CD14-positive monocyte (primary cell): ENCODE measurements at regions not wholly inside any gene's neighbourhood (a gene's known extent, or its start where the extent isn't known, plus 50 kb on each side); places are given as distances from the start of the nearest gene placed in this dataset.

Experiments
- DNase-seq, 3 donors: peaks; one replicate each; pipeline ENCODE4 v3.0.0-alpha.2; 2011 to 2022
- H2AFZ ChIP-seq: 2 replicates; pipeline ENCODE4 v1.6.0; 2012; ENCODE audit warnings: mild to moderate bottlenecking, low read depth, low read length, inconsistent platforms; ENCODE audit not compliant: insufficient read depth, poor library complexity, severe bottlenecking
- H3K27ac ChIP-seq, 2 donors: 1 replicate in 1 of 2; 2 replicates in 1 of 2; pipeline ENCODE4 v1.5.1; 2012 to 2013; ENCODE audit warnings: low read length in 2 of 2, control low read depth in 1 of 2, inconsistent platforms in 1 of 2, low read depth in 1 of 2, mild to moderate bottlenecking in 1 of 2
- H3K27me3 ChIP-seq, 2 donors: one replicate each; pipeline versions ENCODE4 v1.6.0 to v1.6.1; 2011 to 2013; ENCODE audit warnings: low read length in 2 of 2; ENCODE audit not compliant: control insufficient read depth in 2 of 2, insufficient read depth in 2 of 2
- H3K36me3 ChIP-seq, 2 donors: replicated peaks in 1 of 2; 1 replicate in 1 of 2; 2 replicates in 1 of 2; pipeline versions ENCODE4 v1.5.1 to v1.6.1; 2012 to 2013; ENCODE audit warnings: low read length in 2 of 2, control low read depth in 1 of 2, inconsistent platforms in 1 of 2, mild to moderate bottlenecking in 1 of 2; ENCODE audit not compliant: insufficient read depth in 2 of 2, control insufficient read depth in 1 of 2
- H3K4me1 ChIP-seq, 2 donors: 1 replicate in 1 of 2; 2 replicates in 1 of 2; pipeline versions ENCODE4 v1.5.1 to v1.6.1; 2012 to 2013; ENCODE audit warnings: low read length in 2 of 2, control low read depth in 1 of 2, inconsistent platforms in 1 of 2, mild to moderate bottlenecking in 1 of 2, moderate library complexity in 1 of 2; ENCODE audit not compliant: insufficient read depth in 2 of 2, control insufficient read depth in 1 of 2
- H3K4me2 ChIP-seq: replicated peaks from 2 replicates; pipeline ENCODE3; 2012; ENCODE audit warnings: low read length, moderate library complexity, mild to moderate bottlenecking; ENCODE audit not compliant: poor library complexity, severe bottlenecking; ENCODE audit errors: extremely low read depth
- H3K4me3 ChIP-seq, 3 experiments: fragments of 200-600 bp in 1 of 3; sonication (generic) in 1 of 3; replicated peaks in 1 of 3; 1 replicate in 2 of 3; 2 replicates in 1 of 3; pipeline ENCODE4 v1.5.1; 2011 to 2013; ENCODE audit warnings: low read length in 3 of 3, mild to moderate bottlenecking in 3 of 3, control low read depth in 2 of 3, low read depth in 2 of 3, inconsistent platforms in 1 of 3, moderate library complexity in 1 of 3
- H3K79me2 ChIP-seq: 2 replicates; pipeline ENCODE4 v1.6.0; 2012; ENCODE audit warnings: mild to moderate bottlenecking, control low read depth, inconsistent platforms, low read length, moderate library complexity; ENCODE audit not compliant: insufficient read depth
- H3K9ac ChIP-seq: 2 replicates; pipeline ENCODE4 v1.6.0; 2017; ENCODE audit warnings: low read length, mild to moderate bottlenecking; ENCODE audit not compliant: insufficient read depth, poor library complexity, severe bottlenecking
- H3K9me3 ChIP-seq, 2 donors: replicated peaks in 1 of 2; 1 replicate in 1 of 2; 2 replicates in 1 of 2; pipeline versions ENCODE4 v1.5.1 to v1.6.1; 2012 to 2013; ENCODE audit warnings: low read length in 2 of 2, control low read depth in 1 of 2; ENCODE audit not compliant: control insufficient read depth in 1 of 2, insufficient read depth in 1 of 2
- H4K20me1 ChIP-seq: 2 replicates; pipeline ENCODE4 v1.6.0; 2012; ENCODE audit warnings: mild to moderate bottlenecking, low read length, control low read depth, moderate library complexity; ENCODE audit not compliant: insufficient read depth
- H3K27ac Mint-ChIP-seq, 7 donors: one replicate each; pipeline ENCODE4 v1.8.0; 2020; ENCODE audit warnings: mild to moderate bottlenecking in 7 of 7, mixed read lengths in 7 of 7, moderate library complexity in 6 of 7, inconsistent platforms in 2 of 7
- H3K27me3 Mint-ChIP-seq, 3 donors: one replicate each; pipeline ENCODE4 v1.8.0; 2021 to 2022; ENCODE audit warnings: low read depth in 3 of 3, mild to moderate bottlenecking in 3 of 3, mixed read lengths in 3 of 3, moderate library complexity in 3 of 3, inconsistent platforms in 1 of 3
- H3K36me3 Mint-ChIP-seq, 2 donors: one replicate each; pipeline ENCODE4 v1.8.0; 2020; ENCODE audit warnings: mixed read lengths in 2 of 2, inconsistent platforms in 1 of 2, mild to moderate bottlenecking in 1 of 2
- H3K4me1 Mint-ChIP-seq: one replicate; pipeline ENCODE4 v1.8.0; 2020; ENCODE audit warnings: mild to moderate bottlenecking, mixed read lengths
- H3K4me3 Mint-ChIP-seq, 2 donors: one replicate each; pipeline ENCODE4 v1.8.0; 2020; ENCODE audit warnings: mild to moderate bottlenecking in 2 of 2, mixed read lengths in 2 of 2, moderate library complexity in 1 of 2
- H3K9me3 Mint-ChIP-seq, 7 donors: one replicate each; pipeline ENCODE4 v1.8.0; 2020 to 2022; ENCODE audit warnings: mixed read lengths in 7 of 7, mild to moderate bottlenecking in 6 of 7, moderate library complexity in 6 of 7, inconsistent platforms in 2 of 7
- CTCF ChIP-seq: fragments of 200-600 bp; IDR thresholded peaks from one replicate; pipeline ENCODE4 v1.8.0; 2022; ENCODE audit warnings: antibody characterized with exemption, mild to moderate bottlenecking
- WGBS: methylation state at CpG from one replicate; pipeline ENCODE4 v1.1.5; 2013; ENCODE audit warnings: missing lambda C conversion rate; ENCODE audit not compliant: insufficient coverage; 5-methylcytosine and 5-hydroxymethylcytosine counted together
- intact Hi-C, 2 donors: fragments of 100-400 bp; cut with micrococcal nuclease; formaldehyde crosslinking; loops; one replicate each; pipeline versions ENCODE4 v1.15.0 to v1.15.1; 2023

GRCh38 chr2:176464886-176465564 lies 195.8 kb downstream of the MTX2 start:
- Histone ChIP-seq H4K20me1 (no peaks in the 10 kb centered on the region), H3K27ac (no peak overlapping the region), H3K4me1 (no peaks in the 10 kb centered on the region), H2AFZ (no peak overlapping the region), H3K27me3 (peaks cover 18 to 28% of the 10 kb centered on the region in 2 donors), H3K4me2 (no peak overlapping the region), H3K4me3 (no peak overlapping the region), H3K79me2 (no peaks in the 10 kb centered on the region), H3K36me3 (no peaks in the 10 kb centered on the region), H3K9me3 (no peaks in the 10 kb centered on the region), H3K9ac (no peak overlapping the region)
- peaks cover 4 to 41% (median 9%) of the 10 kb centered on the region in 3 donors for H3K27me3 Mint-ChIP-seq
- H3K4me3 Mint-ChIP-seq, result peak overlapping the region in 1 of 2 donors; percentile 23
- H3K36me3 Mint-ChIP-seq, result no peaks in the 10 kb centered on the region
- H3K27ac Mint-ChIP-seq, result no peak overlapping the region
- no peak for DNase-seq
- 86% methylated on average over 8 of the region's 10 CpGs for WGBS
- TF ChIP-seq CTCF, result no peak
- intact Hi-C loops, result no loop called here
- no peaks in the 10 kb centered on the region for H3K4me1 Mint-ChIP-seq
- H3K9me3 Mint-ChIP-seq, result peaks cover 0 to 3% (median 0%) of the 10 kb centered on the region in 7 donors

GRCh38 chr2:176466918-176467452 lies 197.7 kb downstream of the MTX2 start:
- Mint-ChIP-seq H3K9me3 (peaks cover 0 to 3% (median 0%) of the 10 kb centered on the region in 7 donors), H3K27ac (no peak overlapping the region), H3K27me3 (peaks cover 4 to 42% (median 12%) of the 10 kb centered on the region in 3 donors), H3K36me3 (no peaks in the 10 kb centered on the region), H3K4me3 (no peak overlapping the region), H3K4me1 (no peaks in the 10 kb centered on the region)
- Histone ChIP-seq H3K4me2 (no peak overlapping the region), H3K9ac (no peak overlapping the region), H3K9me3 (no peaks in the 10 kb centered on the region), H3K4me3 (no peak overlapping the region), H3K27me3 (peaks cover 17 to 19% of the 10 kb centered on the region in 2 donors), H3K27ac (no peak overlapping the region), H3K36me3 (no peaks in the 10 kb centered on the region), H2AFZ (no peak overlapping the region), H4K20me1 (no peaks in the 10 kb centered on the region), H3K4me1 (no peaks in the 10 kb centered on the region), H3K79me2 (no peaks in the 10 kb centered on the region)
- intact Hi-C loops, result no loop called here
- 100% methylated on average over 1 of the region's 5 CpGs for WGBS
- no peak for TF ChIP-seq CTCF
- DNase-seq, result no peak
